PC-3 (cell line): ENCODE measurements at regions not wholly inside any gene's neighbourhood (a gene's known extent, or its start where the extent isn't known, plus 50 kb on each side); places are given as distances from the start of the nearest gene placed in this dataset.

Source experiments
- CTCF ChIP-seq: fragments of 300-600 bp; sonication (generic); conservative IDR thresholded peaks from 2 replicates; pipeline ENCODE4 v1.5.1; 2017; ENCODE audit warnings: antibody characterized with exemption, low read depth, mild to moderate bottlenecking, low read length
- EZH2 ChIP-seq: fragments of 300-600 bp; sonication (generic); IDR thresholded peaks from one replicate; pipeline ENCODE4 v1.6.1; 2017; ENCODE audit warnings: antibody characterized with exemption, mild to moderate bottlenecking, low read length; ENCODE audit not compliant: unreplicated experiment
- EZH2phosphoT487 ChIP-seq: fragments of 300-600 bp; sonication (generic); IDR thresholded peaks from 2 replicates; pipeline ENCODE4 v1.6.1; 2018; ENCODE audit warnings: mild to moderate bottlenecking, antibody characterized with exemption, low read length, borderline replicate concordance

GRCh38 chr3:54028372-54028771 lies 94.0 kb upstream of the CACNA2D3 start:
- TF ChIP-seq CTCF (no peak), EZH2 (no peak), EZH2phosphoT487 (no peak)
